Astrocyte (in vitro differentiated cells and primary cell): ENCODE measurements at regions not wholly inside any gene's neighbourhood (a gene's known extent, or its start where the extent isn't known, plus 50 kb on each side); places are given as distances from the start of the nearest gene placed in this dataset.

Source experiments
- DNase-seq: peaks from one replicate; pipeline ENCODE4 v3.0.0-alpha.2; 2010; ENCODE audit warnings: low read depth
- FAIRE-seq: peaks from 2 replicates; lab custom pipeline; 2011; peaks lifted over from hg19 to GRCh38; lab: Jason Lieb, UNC
- H2AFZ ChIP-seq: 2 replicates; pipeline ENCODE4 v1.6.0; 2012; ENCODE audit warnings: low read depth, low read length, inconsistent platforms
- H3K27ac ChIP-seq: 2 replicates; pipeline ENCODE4 v1.5.1; 2011; ENCODE audit warnings: low read depth, low read length, inconsistent platforms
- H3K27me3 ChIP-seq: 2 replicates; pipeline ENCODE4 v1.6.0; 2011; ENCODE audit warnings: low read length, inconsistent platforms; ENCODE audit not compliant: insufficient read depth
- H3K36me3 ChIP-seq: 2 replicates; pipeline ENCODE4 v1.5.1; 2011; ENCODE audit warnings: low read length, inconsistent platforms; ENCODE audit not compliant: insufficient read depth
- H3K4me1 ChIP-seq: 2 replicates; pipeline ENCODE4 v1.5.1; 2011; ENCODE audit warnings: low read length, inconsistent platforms; ENCODE audit not compliant: insufficient read depth
- H3K4me2 ChIP-seq: 2 replicates; pipeline ENCODE4 v1.6.0; 2012; ENCODE audit warnings: low read length, inconsistent platforms
- H3K4me3 ChIP-seq: 2 replicates; pipeline ENCODE4 v1.5.1; 2011; ENCODE audit warnings: low read depth, mild to moderate bottlenecking, low read length, inconsistent platforms; ENCODE audit not compliant: insufficient read depth
- H3K79me2 ChIP-seq: 2 replicates; pipeline ENCODE4 v1.6.0; 2012; ENCODE audit warnings: mild to moderate bottlenecking, low read length, inconsistent platforms; ENCODE audit not compliant: insufficient read depth
- H3K9ac ChIP-seq: 2 replicates; pipeline ENCODE4 v1.6.0; 2012; ENCODE audit warnings: mild to moderate bottlenecking, low read length, inconsistent platforms
- H3K9me3 ChIP-seq: 2 replicates; pipeline ENCODE4 v1.5.1; 2012; ENCODE audit warnings: low read depth, mild to moderate bottlenecking, low read length, inconsistent platforms; ENCODE audit not compliant: insufficient read depth
- H4K20me1 ChIP-seq: 2 replicates; pipeline ENCODE4 v1.6.0; 2012; ENCODE audit warnings: low read length, inconsistent platforms; ENCODE audit not compliant: insufficient read depth
- H3K27ac Mint-ChIP-seq: one replicate; pipeline ENCODE4 v1.8.0; 2021; ENCODE audit warnings: mild to moderate bottlenecking, mixed read lengths; ENCODE audit not compliant: unreplicated experiment
- H3K27me3 Mint-ChIP-seq: one replicate; pipeline ENCODE4 v1.8.0; 2021; ENCODE audit warnings: low read depth, mixed read lengths; ENCODE audit not compliant: unreplicated experiment
- H3K36me3 Mint-ChIP-seq: one replicate; pipeline ENCODE4 v1.8.0; 2021; ENCODE audit warnings: low read depth, mixed read lengths; ENCODE audit not compliant: unreplicated experiment
- H3K4me1 Mint-ChIP-seq: one replicate; pipeline ENCODE4 v1.8.0; 2021; ENCODE audit warnings: low read depth, mixed read lengths; ENCODE audit not compliant: unreplicated experiment
- H3K4me3 Mint-ChIP-seq: one replicate; pipeline ENCODE4 v1.8.0; 2021; ENCODE audit warnings: mild to moderate bottlenecking, moderate library complexity, mixed read lengths; ENCODE audit not compliant: unreplicated experiment
- H3K9me3 Mint-ChIP-seq: one replicate; pipeline ENCODE4 v1.8.0; 2021; ENCODE audit warnings: mild to moderate bottlenecking, mixed read lengths; ENCODE audit not compliant: unreplicated experiment
- EZH2 ChIP-seq: IDR thresholded peaks from 2 replicates; pipeline ENCODE4 v1.6.1; 2012; ENCODE audit warnings: mild to moderate bottlenecking, low read length, inconsistent platforms; ENCODE audit not compliant: insufficient read depth
- TF ChIP-seq, protein P1 (sequence below): IDR thresholded peaks from 2 replicates; pipeline ENCODE4 v1.5.1; 2011; ENCODE audit warnings: low read depth, mild to moderate bottlenecking, inconsistent platforms, low read length, moderate library complexity; ENCODE audit not compliant: insufficient read depth

DNA sequence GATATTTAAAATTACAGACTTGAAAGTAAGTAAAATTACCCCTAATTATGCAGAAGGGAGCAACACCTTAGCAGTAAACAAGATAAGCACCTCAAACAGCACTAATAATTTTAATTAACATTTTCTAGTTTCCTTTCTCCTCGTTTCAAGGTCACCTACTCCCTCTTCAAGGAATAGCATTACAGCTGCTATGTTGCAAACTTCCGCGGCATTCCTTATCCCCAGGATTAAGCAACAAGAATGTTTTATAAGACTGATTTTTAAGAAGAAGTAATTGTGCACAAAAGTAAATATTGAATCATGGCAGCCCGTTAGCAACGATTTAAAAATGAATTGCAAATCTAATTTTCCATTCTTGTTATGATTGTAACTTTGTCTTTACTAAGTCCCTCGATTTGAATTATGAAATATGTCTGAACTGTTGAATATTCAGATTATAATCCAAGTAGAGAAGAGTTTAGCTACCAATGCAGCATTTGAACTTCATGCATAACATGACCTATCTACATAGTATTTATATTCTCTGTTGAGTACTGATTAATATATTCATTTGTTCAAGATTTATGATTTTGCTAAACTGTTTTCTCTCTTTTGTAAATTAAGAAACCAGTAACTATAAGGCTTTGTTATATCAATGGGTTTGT lies 593.5 kb upstream of the MGMT start:
- no peaks in the 10 kb centered on the region for H4K20me1 ChIP-seq
- H3K27me3 ChIP-seq = no peaks in the 10 kb centered on the region
- H3K4me3 ChIP-seq = no peak overlapping the region
- no peak overlapping the region for H3K9ac ChIP-seq
- no peaks in the 10 kb centered on the region for H3K79me2 ChIP-seq
- no peak overlapping the region for H3K27ac Mint-ChIP-seq
- H3K9me3 ChIP-seq = no peaks in the 10 kb centered on the region
- H3K27me3 Mint-ChIP-seq = peaks cover 2% of the 10 kb centered on the region
- H3K4me1 Mint-ChIP-seq = peaks cover 10% of the 10 kb centered on the region
- no peaks in the 10 kb centered on the region for H3K36me3 ChIP-seq
- no peak overlapping the region for H3K27ac ChIP-seq
- peaks cover 2% of the 10 kb centered on the region for H3K9me3 Mint-ChIP-seq
- no peaks in the 10 kb centered on the region for H3K4me1 ChIP-seq
- H2AFZ ChIP-seq = no peak overlapping the region
- H3K4me2 ChIP-seq = no peak overlapping the region
- no peak overlapping the region for H3K4me3 Mint-ChIP-seq
- TF ChIP-seq EZH2 = no peak
- TF ChIP-seq, protein P1, sequence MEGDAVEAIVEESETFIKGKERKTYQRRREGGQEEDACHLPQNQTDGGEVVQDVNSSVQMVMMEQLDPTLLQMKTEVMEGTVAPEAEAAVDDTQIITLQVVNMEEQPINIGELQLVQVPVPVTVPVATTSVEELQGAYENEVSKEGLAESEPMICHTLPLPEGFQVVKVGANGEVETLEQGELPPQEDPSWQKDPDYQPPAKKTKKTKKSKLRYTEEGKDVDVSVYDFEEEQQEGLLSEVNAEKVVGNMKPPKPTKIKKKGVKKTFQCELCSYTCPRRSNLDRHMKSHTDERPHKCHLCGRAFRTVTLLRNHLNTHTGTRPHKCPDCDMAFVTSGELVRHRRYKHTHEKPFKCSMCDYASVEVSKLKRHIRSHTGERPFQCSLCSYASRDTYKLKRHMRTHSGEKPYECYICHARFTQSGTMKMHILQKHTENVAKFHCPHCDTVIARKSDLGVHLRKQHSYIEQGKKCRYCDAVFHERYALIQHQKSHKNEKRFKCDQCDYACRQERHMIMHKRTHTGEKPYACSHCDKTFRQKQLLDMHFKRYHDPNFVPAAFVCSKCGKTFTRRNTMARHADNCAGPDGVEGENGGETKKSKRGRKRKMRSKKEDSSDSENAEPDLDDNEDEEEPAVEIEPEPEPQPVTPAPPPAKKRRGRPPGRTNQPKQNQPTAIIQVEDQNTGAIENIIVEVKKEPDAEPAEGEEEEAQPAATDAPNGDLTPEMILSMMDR = no peak
- DNase-seq = no peak
- FAIRE-seq = no peak
- no peaks in the 10 kb centered on the region for H3K36me3 Mint-ChIP-seq

DNA sequence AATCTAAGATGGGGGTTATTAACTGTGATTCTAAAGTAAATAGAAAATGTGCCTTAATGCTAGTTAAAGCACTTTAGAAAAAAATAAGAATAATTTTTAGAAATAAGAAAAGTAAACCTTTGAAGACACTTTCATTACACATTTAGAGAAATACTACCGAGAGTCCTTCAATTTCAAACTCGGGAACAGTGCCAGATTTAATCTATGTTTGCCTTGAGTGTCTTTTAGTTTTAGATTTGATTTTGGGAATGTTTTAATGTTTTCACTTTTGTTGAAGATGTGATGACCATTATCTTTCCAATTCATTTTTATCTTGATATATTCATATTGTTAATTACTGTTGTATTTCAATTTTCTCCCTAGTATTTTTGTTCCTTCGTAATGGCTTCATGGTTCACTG lies 592.7 kb upstream of the MGMT start:
- FAIRE-seq = no peak
- no peak overlapping the region for H3K4me3 Mint-ChIP-seq

More for the DNA sequence above, 592.7 kb upstream of the MGMT start:
- H3K36me3 ChIP-seq = no peaks in the 10 kb centered on the region
- Mint-ChIP-seq H3K9me3 (peaks cover 2% of the 10 kb centered on the region), H3K27me3 (peaks cover 4% of the 10 kb centered on the region), H3K27ac (no peak overlapping the region), H3K4me1 (peaks cover 10% of the 10 kb centered on the region), H3K36me3 (no peaks in the 10 kb centered on the region)
- H3K27me3 ChIP-seq = no peaks in the 10 kb centered on the region
- no peak overlapping the region for H3K9ac ChIP-seq
- H2AFZ ChIP-seq = no peak overlapping the region
- H3K4me2 ChIP-seq = no peak overlapping the region
- H3K4me1 ChIP-seq = no peaks in the 10 kb centered on the region
- no peaks in the 10 kb centered on the region for H3K9me3 ChIP-seq
- no peak overlapping the region for H3K4me3 ChIP-seq
- DNase-seq = no peak
- H3K27ac ChIP-seq = no peak overlapping the region
- TF ChIP-seq EZH2 = no peak
- TF ChIP-seq, protein P1 = no peak
- H4K20me1 ChIP-seq = no peaks in the 10 kb centered on the region
- no peaks in the 10 kb centered on the region for H3K79me2 ChIP-seq
